ENCODE measurements at regions not wholly inside any gene's neighbourhood (a gene's known extent, or its start where the extent isn't known, plus 50 kb on each side); places are given as distances from the start of the nearest gene placed in this dataset.

- Mint-ChIP-seq H3K4me3 (no peak overlapping the region), H3K36me3 (ENCODE audit: insufficient read depth in 1 of 3, low read depth in 3 of 3) (no peaks in the 10 kb centered on the region), H3K9me3 (no peaks in the 10 kb centered on the region), H3K27ac (no peak overlapping the region), H3K4me1 (no peaks in the 10 kb centered on the region; a peak in 1 of 4 replicates), H3K27me3 (ENCODE audit: low read depth) (peaks cover 2% of the 10 kb centered on the region; the same call in 1 of the 2 replicates)
- H4K5ac ChIP-seq (ENCODE audit: insufficient read length, low read depth, low read length), result no peak overlapping the region
- DNase-seq, result no peak
- H2BK15ac ChIP-seq (ENCODE audit: low read depth, low read length), result no peak overlapping the region
- WGBS (ENCODE audit: extremely low coverage, insufficient read length, low lambda C conversion rate), result no CpG with 5 or more reads among the region's 1 CpG
- no peak overlapping the region for H3K4me2 ChIP-seq (ENCODE audit: insufficient read depth, insufficient read length, low read length)
- no peak overlapping the region for H2AFZ ChIP-seq (ENCODE audit: low read length)
- H4K8ac ChIP-seq (replicated peaks; ENCODE audit: insufficient read length, low read depth, low read length), result no peak overlapping the region
- no peak for TF ChIP-seq CTCF (conservative IDR thresholded peaks at IDR 0.05)
- no peaks in the 10 kb centered on the region for H3K9me3 ChIP-seq (ENCODE audit: control insufficient read depth, low read depth, low read length)
- no peaks in the 10 kb centered on the region for H3K27me3 ChIP-seq (ENCODE audit: insufficient read depth, low read length)
- H3K23ac ChIP-seq (ENCODE audit: insufficient read length, low read depth, low read length), result no peak overlapping the region
- no peak overlapping the region for H2AK5ac ChIP-seq (ENCODE audit: insufficient read length, low read length)
- H3K14ac ChIP-seq (ENCODE audit: insufficient read depth, low read length), result no peak overlapping the region
- no peaks in the 10 kb centered on the region for H3K79me1 ChIP-seq (ENCODE audit: insufficient read depth, low read depth, low read length, poor library complexity, severe bottlenecking)
- no peak overlapping the region for H2BK120ac ChIP-seq (ENCODE audit: low read depth, low read length, poor library complexity, severe bottlenecking)
- H3K56ac ChIP-seq (ENCODE audit: insufficient read length, low read depth, low read length), result no peak overlapping the region
- H3K9ac ChIP-seq (ENCODE audit: extremely low read depth, insufficient read length, low read length), result no peak overlapping the region
- H3K4me1 ChIP-seq (ENCODE audit: insufficient read depth, low read length), result no peaks in the 10 kb centered on the region
- no peak overlapping the region for H2BK20ac ChIP-seq (ENCODE audit: low read depth, low read length, poor library complexity, severe bottlenecking)
- no peak overlapping the region for H3T11ph ChIP-seq (ENCODE audit: low read length)
- no peaks in the 10 kb centered on the region for H4K20me1 ChIP-seq (ENCODE audit: control insufficient read depth, insufficient read depth, insufficient read length)
- H3K79me2 ChIP-seq (ENCODE audit: insufficient read depth, low read length), result no peaks in the 10 kb centered on the region
- H3K4ac ChIP-seq (ENCODE audit: low read depth, low read length), result no peak overlapping the region
- no peak overlapping the region for H3K18ac ChIP-seq (ENCODE audit: insufficient read length, low read depth, low read length)
- H2BK12ac ChIP-seq (ENCODE audit: insufficient read length, low read depth, low read length), result no peak overlapping the region
- no peak overlapping the region for H2BK5ac ChIP-seq (ENCODE audit: insufficient read length, low read length)
- no peaks in the 10 kb centered on the region for H3K23me2 ChIP-seq (ENCODE audit: insufficient read length, low read depth, low read length, poor library complexity, severe bottlenecking)
- H4K91ac ChIP-seq (ENCODE audit: insufficient read length, low read depth, low read length), result no peak overlapping the region
- H3K27ac ChIP-seq (ENCODE audit: insufficient read length, low read depth, low read length), result no peak overlapping the region
Measured at GRCh38 chr2:13230221-13230620, 513.5 kb downstream of the TRIB2 start.
